Stimulated activated CD8-positive, alpha-beta memory T cell treated with anti-CD3 and anti-CD28 coated beads, Interleukin-12 subunit alpha, Interleukin-12 subunit beta, amount 100 ng/mL, for 1 hour (primary cell): ENCODE measurements at regions not wholly inside any gene's neighbourhood (a gene's known extent, or its start where the extent isn't known, plus 50 kb on each side); places are given as distances from the start of the nearest gene placed in this dataset.
"Not testable (repeated sequence)": the region's sequence is repeated elsewhere in the genome, so short reads cannot be mapped to it uniquely, and the experiment has no call there.

Experiments
- DNase-seq: peaks from one replicate; pipeline ENCODE4 v3.0.0-alpha.2; 2020; ENCODE audit warnings: low read depth

DNA sequence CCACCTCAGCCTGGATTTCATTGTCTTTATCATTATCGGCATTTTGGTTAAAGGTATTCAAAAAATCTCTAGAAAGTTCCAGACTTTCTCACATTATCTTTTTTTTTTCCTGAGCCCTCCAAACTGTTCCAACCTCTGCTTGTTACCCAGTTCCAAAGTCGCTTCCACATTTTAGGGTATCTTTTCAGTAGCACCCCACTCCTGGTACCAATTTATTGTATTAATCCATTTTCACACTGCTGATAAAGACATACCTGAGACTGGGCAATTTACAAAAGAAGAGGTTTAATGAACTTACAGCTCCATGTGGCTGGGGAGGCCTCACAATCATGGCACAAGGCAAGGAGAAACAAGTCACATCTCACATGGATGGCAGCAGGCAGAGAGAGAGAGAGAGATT, 145.5 kb upstream of the SSTR1 start:
- not testable (repeated sequence) for DNase-seq

GRCh38 chr14:38063711-38064320, 143.9 kb upstream of the SSTR1 start:
- no peak for DNase-seq

DNA sequence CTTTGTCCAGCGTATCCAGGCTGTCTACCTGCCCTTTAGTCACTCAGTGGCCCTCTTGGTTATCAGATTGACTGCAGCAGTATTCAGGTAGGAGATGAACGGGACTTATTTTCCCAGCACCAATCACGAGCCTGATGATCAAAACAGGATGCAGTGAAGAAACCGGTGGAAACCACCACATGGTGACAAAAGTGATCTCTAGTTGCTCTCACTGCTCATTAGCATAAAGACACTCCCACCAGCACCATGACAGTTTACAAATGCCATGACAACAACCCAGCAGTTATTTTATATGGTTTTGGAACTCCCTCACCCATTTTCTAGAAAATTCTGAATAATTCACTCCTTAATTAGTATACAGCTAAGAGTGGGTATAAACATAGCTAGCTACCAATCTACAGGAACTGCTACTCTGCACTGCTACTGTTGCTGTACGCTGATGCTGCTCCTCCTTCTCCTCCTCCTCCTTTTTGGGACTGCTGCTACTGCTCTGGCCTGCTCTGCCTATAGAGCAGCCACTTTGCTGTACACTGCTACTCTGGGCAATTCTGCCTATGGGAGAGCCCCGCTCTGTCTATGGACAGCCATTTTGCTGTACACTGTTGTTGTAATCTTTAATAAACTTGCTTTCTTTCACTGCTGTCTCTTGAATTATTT, 142.5 kb upstream of the SSTR1 start:
- DNase-seq: peak; percentile 36

- no peak for DNase-seq
Observed at GRCh38 chr14:38070061-38070588, 137.6 kb upstream of the SSTR1 start.

GRCh38 chr14:38073641-38074040, 134.1 kb upstream of the SSTR1 start:
- no peak for DNase-seq

- DNase-seq: no peak
Observed at GRCh38 chr14:38074081-38074480, 133.6 kb upstream of the SSTR1 start.

GRCh38 chr14:38074754-38075153, 132.9 kb upstream of the SSTR1 start:
- DNase-seq: no peak

GRCh38 chr14:38078393-38078792, 129.3 kb upstream of the SSTR1 start:
- peak; percentile 25 for DNase-seq

DNA sequence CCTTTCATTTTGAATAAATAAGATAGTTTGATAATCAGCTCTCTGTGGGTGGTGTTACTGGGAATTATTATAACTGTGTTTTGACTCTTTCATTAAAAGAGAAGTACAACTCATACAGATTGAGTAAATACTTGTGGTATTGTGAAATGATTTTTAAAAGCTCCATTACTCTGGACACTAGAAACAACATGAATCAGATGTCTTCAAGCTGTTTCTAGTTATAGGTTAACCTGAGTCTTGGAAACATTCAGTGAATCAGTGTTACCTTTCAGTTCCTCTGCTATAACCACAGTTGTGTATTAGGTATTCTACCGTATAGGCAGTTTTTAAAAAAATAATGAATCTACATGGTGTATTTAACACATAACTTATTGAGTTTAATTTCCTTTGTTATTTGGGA, 128.4 kb upstream of the SSTR1 start:
- DNase-seq: no peak

DNA sequence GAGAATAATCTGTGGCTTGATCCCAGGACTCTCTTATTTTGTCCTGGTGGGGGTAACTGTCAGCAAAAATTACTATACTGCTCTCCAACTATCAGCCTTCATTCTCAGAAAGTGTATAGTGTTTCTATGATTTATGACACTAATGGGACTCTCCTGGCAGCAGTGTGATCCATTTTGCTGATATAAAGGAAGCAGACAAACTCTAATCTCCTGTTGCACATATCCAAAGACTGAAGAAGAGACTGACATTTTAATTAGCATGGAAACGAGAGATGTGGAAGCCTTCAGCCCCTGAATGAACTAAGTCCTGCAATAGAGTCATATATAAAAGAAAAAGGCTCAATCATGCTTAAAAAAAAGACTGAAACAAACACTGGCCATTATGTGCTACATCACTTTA, 127.8 kb upstream of the SSTR1 start:
- DNase-seq: no peak

- no peak for DNase-seq
Observed at GRCh38 chr14:38080696-38081095, 127.0 kb upstream of the SSTR1 start.

DNA sequence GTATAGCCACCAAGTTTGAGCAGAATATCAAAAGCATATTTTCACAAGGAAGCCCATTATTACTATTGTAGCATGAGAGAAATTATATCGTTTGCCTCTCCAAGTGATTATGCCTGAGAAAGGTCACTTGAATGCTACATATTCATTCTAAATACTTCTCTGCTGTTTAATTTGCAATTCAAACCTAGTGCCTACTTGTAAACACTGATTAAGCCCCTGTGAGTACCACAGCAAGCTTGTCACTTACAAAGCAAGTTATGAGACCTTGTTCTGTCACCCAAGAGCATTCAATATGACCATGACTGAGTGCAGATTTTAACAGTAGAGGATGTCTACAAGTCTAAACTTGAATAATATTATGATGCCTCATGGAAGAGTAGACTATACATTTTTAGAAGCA, 124.7 kb upstream of the SSTR1 start:
- no peak for DNase-seq

DNA sequence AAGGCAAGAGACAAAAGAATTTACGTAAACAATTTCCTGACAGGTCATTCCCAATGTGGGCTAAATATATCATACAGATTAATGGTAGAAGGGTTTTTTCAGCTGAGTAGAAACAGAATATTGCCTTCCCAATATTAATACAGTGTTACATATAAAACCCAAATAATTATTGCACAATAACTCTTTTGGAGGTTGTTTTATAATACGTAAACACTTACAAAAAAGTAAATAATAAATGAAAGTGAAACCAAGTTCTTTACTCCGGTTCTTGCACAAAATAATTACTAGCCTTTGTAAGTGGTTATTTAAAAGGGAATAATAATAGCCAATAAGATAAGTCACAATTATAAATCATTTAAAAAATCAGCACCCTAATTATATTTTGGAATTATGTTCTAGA, 118.6 kb upstream of the SSTR1 start:
- DNase-seq: no peak

DNA sequence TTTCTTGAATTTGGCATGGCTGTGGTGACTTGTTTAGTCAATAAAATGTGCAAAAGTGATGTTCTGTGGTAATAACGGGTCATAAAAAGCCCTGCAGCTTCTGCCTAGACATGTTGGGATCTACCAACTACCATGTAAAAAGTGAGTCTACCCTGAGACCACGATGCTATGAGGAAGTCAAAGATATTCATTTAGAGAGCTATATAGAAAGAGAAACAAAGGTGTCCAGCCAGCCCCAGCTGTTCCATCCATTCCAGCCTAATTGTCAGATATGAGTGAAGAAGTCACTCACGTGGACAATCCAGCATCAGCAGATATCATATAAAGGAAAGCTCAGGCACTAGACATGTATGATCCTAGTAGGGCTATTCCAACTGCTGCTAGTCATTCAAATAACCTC, 117.2 kb upstream of the SSTR1 start:
- DNase-seq: no peak

DNA sequence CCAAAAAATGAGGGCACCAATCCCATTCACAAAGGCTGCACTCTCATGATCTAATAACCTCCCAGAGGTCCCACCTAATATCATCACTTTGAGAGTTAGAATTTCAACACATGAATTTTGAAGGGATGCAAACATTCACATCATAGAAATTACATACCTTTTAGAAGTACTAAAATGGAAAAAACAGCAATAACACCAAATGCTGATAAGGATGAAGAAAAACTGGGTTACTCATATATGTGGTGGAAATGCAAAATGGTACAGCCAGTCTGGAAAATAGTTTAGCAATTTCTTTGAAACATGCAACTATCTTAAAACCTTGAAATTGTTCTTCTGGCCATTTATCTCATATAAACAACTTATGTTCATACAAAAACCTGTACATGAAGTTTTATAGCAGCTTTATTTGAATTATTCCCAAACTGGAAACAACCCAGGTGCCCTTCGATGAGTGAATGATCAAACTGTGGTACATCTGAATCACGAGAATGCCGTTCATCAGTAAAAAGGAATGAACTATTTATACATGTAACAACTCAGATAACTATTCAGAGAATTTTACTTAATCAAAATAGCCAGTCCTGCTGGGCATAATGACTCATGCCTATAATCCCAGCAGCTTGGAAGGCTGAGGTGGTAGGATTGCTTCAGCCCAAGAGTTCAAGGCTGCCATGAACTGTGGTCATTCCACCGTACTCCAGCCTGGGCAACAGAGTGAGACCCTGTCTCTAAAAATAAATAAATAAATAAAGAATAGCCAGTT, 109.4 kb upstream of the SSTR1 start:
- no peak for DNase-seq

DNA sequence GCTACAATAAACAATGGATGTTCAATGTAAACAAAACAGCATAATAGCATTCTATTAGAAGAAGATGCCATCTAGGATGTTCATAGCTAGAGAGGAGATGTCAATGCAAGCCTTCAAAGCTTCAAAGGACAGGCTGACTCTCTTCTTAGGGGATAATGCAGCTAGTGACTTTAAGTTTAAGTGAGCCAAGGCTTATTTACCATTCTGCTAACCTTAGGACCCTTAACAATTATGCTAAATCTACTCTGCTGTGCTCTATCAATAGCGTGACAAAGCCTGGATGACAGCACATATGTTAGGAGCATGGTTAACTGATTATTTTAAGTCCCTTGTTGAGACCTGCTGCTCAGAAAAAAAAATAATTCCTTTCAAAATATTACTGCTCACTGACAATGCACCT, 106.0 kb upstream of the SSTR1 start:
- no peak for DNase-seq

DNA sequence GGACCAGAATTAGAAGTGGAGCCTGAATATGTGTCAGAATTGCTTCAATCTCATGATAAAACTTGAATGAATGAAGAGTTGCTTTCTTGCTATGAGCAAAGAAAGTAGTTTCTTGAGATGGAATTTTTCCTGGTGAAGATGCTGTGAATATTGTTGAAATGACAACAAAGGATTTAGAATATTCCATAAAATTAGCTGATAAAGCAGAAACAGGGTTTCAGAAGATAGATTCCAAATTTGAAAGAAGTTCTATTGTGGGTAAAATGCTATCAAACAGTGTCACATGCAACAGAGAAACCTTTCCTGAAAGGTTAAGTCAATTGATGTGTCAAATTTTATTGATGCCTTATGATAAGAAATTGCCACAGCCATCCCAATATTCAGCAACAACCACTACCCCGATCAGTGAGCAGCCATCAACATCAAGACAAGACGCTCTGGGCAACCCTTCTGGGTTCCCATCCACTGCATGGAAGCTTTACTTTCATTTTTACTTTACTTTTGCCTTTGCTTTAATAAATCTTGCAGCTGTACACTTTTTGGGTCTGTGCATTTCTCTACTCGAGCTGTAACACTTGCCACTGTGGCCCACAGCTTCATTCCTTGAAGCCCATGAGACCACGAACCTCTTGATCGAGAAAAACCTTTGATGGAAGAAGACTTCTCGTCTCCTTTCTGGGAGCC, 104.0 kb upstream of the SSTR1 start:
- DNase-seq: no peak

DNA sequence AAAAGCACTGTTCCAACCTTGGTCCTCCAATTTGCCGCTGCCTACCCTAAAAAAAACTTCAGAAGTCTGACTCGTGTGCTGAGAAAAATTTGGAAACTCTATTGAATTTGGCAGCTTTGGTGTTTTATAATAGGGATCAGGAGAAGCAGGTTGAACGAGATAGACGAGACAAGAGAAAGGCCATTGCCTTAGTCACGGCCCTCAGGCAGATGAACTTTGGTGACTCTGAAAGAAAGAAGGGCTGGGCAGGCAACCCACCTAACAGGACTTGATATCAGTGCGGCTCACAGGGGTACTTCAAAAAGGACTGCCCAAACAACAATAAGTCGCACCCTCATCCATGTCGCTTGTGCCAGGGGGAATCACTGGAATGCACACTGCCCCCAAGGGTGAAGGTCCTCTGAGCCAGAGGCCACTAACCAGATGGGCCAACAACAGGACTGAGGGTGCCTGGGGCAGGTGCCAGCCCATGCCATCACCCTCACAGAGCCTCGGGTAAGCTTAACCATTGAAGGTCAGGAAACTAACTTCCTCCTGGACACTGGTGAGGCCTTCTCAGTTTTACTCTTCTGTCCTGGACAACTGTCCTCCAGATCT, 102.5 kb upstream of the SSTR1 start:
- no peak for DNase-seq

GRCh38 chr14:38107216-38107631, 100.5 kb upstream of the SSTR1 start:
- no peak for DNase-seq

GRCh38 chr14:38108681-38109080, 99.0 kb upstream of the SSTR1 start:
- DNase-seq: no peak

DNA sequence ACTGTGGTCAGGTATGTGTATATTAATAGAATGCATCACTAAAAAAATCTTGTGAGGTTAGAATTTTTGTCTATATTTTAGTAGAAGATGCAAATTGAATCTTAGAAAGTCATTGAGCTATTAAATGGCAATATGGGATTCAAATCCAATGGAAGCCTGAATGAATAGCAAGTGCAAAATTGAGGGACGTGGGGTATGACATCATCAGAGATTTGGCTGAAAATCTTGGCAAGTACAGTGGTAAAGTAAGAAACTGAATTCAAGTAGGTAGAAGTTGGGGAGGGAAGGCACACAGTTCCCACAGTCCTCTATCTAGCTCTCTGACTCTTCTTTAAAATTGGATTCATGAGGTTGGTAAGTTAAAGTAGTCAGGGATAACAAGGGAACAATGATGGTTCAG, 97.4 kb upstream of the SSTR1 start:
- no peak for DNase-seq

- DNase-seq: no peak
Observed at GRCh38 chr14:38111046-38111445, 96.7 kb upstream of the SSTR1 start.
